HEK293T (cell line): ENCODE measurements at regions not wholly inside any gene's neighbourhood (a gene's known extent, or its start where the extent isn't known, plus 50 kb on each side); places are given as distances from the start of the nearest gene placed in this dataset.

Source experiments
- BHLHE40 ChIP-seq: fragments of 450-650 bp; IDR thresholded peaks from 2 replicates; pipeline ENCODE4 v1.6.1; 2016; ENCODE audit warnings: mild to moderate bottlenecking, moderate library complexity, borderline replicate concordance
- ELF4 ChIP-seq: fragments of 450-650 bp; IDR thresholded peaks from 2 replicates; pipeline ENCODE4 v1.6.1; 2017; ENCODE audit warnings: antibody characterized with exemption
- FOXK2 ChIP-seq: fragments of 450-650 bp; IDR thresholded peaks from 2 replicates; pipeline ENCODE4 v1.6.1; 2016; ENCODE audit warnings: mild to moderate bottlenecking
- FOXM1 ChIP-seq: fragments of 450-650 bp; IDR thresholded peaks from 2 replicates; pipeline ENCODE4 v1.6.1; 2017; ENCODE audit warnings: mild to moderate bottlenecking, borderline replicate concordance
- LEF1 ChIP-seq: fragments of 450-650 bp; IDR thresholded peaks from 2 replicates; pipeline ENCODE4 v1.6.1; 2017; ENCODE audit warnings: mild to moderate bottlenecking, borderline replicate concordance
- ZNF384 ChIP-seq: fragments of 450-650 bp; IDR thresholded peaks from 2 replicates; pipeline ENCODE4 v1.6.1; 2016

- TF ChIP-seq ELF4: no peak
- no peak for TF ChIP-seq BHLHE40
- no peak for TF ChIP-seq ZNF384
- TF ChIP-seq LEF1: no peak
- no peak for TF ChIP-seq FOXM1
- TF ChIP-seq FOXK2: no peak
Measured at GRCh38 chr20:58109126-58109880, 119.2 kb downstream of the ANKRD60 start.
